BE2C (cell line): ENCODE measurements at regions not wholly inside any gene's neighbourhood (a gene's known extent, or its start where the extent isn't known, plus 50 kb on each side); places are given as distances from the start of the nearest gene placed in this dataset.
A peak's percentile ranks its signal among the peaks of the same experiment; 100 is the strongest.

ENCODE experiments used
- DNase-seq: peaks from one replicate; pipeline ENCODE4 v3.0.0-alpha.2; 2020
- H3K27me3 ChIP-seq: fragments of 250-450 bp; sonication (Bioruptor Pico); 2 replicates; pipeline ENCODE4 v1.5.1; 2020; ENCODE audit warnings: mild to moderate bottlenecking
- H3K36me3 ChIP-seq: fragments of 250-450 bp; sonication (Bioruptor Pico); 2 replicates; pipeline ENCODE4 v1.5.1; 2020; ENCODE audit warnings: mild to moderate bottlenecking
- H3K4me1 ChIP-seq: fragments of 250-450 bp; sonication (Bioruptor Pico); 2 replicates; pipeline ENCODE4 v1.5.1; 2020
- H3K4me3 ChIP-seq: 2 replicates; pipeline ENCODE4 v1.5.1; 2011; ENCODE audit warnings: low read depth, low read length
- H3K9me3 ChIP-seq: fragments of 250-450 bp; sonication (Bioruptor Pico); 2 replicates; pipeline ENCODE4 v1.5.1; 2020
- CTCF ChIP-seq: IDR thresholded peaks from 2 replicates; pipeline ENCODE4 v1.5.1; 2012; ENCODE audit warnings: mild to moderate bottlenecking, low read depth, low read length

- H3K36me3 ChIP-seq = no peaks in the 10 kb centered on the region
- H3K4me3 ChIP-seq = no peak overlapping the region
- no peak for DNase-seq
- peaks cover 43% of the 10 kb centered on the region for H3K4me1 ChIP-seq
- no peaks in the 10 kb centered on the region for H3K27me3 ChIP-seq
- no peak for TF ChIP-seq CTCF
- H3K9me3 ChIP-seq = no peaks in the 10 kb centered on the region
Observed at GRCh38 chr14:22513066-22513812, 75.8 kb downstream of the DAD1 start.

DNA sequence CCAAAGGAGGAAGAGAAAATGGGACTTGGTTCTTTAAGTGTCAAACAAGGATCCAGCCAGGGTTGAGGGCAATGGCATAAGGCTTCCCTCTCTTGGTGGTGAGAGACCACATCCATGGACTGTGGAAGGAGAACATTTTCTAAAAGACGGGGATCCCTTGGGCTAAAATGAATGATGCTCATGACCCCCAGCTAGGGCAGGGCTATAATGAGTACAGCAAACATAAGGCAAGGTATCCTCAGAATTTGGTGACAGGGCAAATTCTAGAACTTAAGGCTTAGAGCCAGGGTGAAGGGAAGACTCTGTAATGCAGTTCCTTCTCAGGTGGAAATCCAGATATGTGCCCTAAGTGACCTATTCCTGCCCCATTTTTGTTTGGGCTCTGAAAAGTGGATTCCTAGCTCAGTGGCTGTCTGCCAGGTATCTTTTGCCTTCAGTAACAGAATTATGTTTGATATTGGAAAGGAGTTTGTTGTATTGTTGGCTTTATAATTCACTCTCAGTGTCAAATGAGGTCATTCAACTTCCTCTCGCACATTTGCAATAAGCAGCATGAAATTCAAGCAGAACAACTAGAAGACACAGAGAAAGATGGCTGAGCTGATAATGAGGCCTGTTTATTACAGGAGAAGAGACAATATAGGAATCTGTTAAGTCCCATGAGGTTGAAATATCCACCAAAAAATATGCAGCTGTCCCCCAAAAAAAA lies 76.8 kb downstream of the DAD1 start:
- TF ChIP-seq CTCF = no peak
- no peaks in the 10 kb centered on the region for H3K27me3 ChIP-seq
- no peaks in the 10 kb centered on the region for H3K9me3 ChIP-seq
- no peak for DNase-seq
- no peak overlapping the region for H3K4me3 ChIP-seq
- H3K4me1 ChIP-seq = peaks cover 33% of the 10 kb centered on the region
- H3K36me3 ChIP-seq = no peaks in the 10 kb centered on the region

DNA sequence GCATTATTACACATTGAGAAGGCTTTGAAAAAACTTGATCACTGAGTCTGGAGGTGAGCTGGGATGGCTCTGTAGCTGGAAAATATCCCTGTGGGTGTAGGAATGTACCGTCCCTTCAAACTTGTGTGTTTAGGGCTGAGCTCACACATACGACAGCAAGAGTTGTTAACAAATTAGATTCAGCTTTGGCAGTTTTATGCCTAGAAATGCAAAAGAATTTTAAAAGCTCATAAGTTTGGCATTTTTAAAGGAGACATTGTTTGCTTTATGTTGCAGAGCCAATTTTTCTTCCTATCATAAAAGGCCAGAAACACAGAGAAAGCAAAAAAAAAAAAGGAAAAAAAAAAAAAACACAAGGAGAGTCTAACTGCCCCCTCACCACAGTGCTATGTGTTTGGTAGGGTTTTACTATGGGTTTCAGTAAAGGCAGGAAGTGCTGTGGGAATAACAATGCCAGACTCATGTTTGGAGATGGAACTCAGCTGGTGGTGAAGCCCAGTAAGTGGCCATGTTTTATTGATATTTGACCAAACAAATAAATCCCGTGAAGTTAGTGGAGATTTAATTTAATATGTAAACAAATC lies 78.4 kb downstream of the DAD1 start:
- Histone ChIP-seq H3K27me3 (no peaks in the 10 kb centered on the region), H3K9me3 (no peaks in the 10 kb centered on the region), H3K4me1 (peaks cover 19% of the 10 kb centered on the region), H3K4me3 (no peak overlapping the region), H3K36me3 (no peaks in the 10 kb centered on the region)
- no peak for DNase-seq
- TF ChIP-seq CTCF = no peak

- TF ChIP-seq CTCF = no peak
Observed at GRCh38 chr14:22509751-22510300, 79.2 kb downstream of the DAD1 start.

GRCh38 chr14:22509036-22509709 lies 79.9 kb downstream of the DAD1 start:
- H3K4me1 ChIP-seq = peaks cover 14% of the 10 kb centered on the region
- TF ChIP-seq CTCF = no peak
- no peak overlapping the region for H3K4me3 ChIP-seq
- no peaks in the 10 kb centered on the region for H3K36me3 ChIP-seq
- H3K27me3 ChIP-seq = no peaks in the 10 kb centered on the region
- no peaks in the 10 kb centered on the region for H3K9me3 ChIP-seq
- DNase-seq = peak; percentile 61

More at GRCh38 chr14:22509751-22510300, 79.2 kb downstream of the DAD1 start:
- Histone ChIP-seq H3K4me1 (peaks cover 14% of the 10 kb centered on the region), H3K36me3 (no peaks in the 10 kb centered on the region), H3K27me3 (no peaks in the 10 kb centered on the region), H3K4me3 (no peak overlapping the region), H3K9me3 (no peaks in the 10 kb centered on the region)
- DNase-seq = no peak
